Activated CD8-positive, alpha-beta T cell treated with anti-CD3 and anti-CD28 coated beads for 36 hours (primary cell): ENCODE measurements at regions not wholly inside any gene's neighbourhood (a gene's known extent, or its start where the extent isn't known, plus 50 kb on each side); places are given as distances from the start of the nearest gene placed in this dataset.

Experiments used
- ATAC-seq: fragments of 200-7000 bp; cut with Tn5 transposase; one replicate; pipeline ENCODE4 v1.10.0; 2021; ENCODE audit warnings: mild to moderate bottlenecking, moderate library complexity
- CTCF ChIA-PET: fragments of 350-600 bp; sonication (Branson Sonifier 250); formaldehyde crosslinking; loops from one replicate; lab custom pipeline; 2021; ENCODE audit warnings: antibody characterized with exemption; lab: Charles Lee
- POLR2A ChIA-PET: fragments of 350-600 bp; sonication (Branson Sonifier 250); formaldehyde crosslinking; loops from one replicate; lab custom pipeline; 2021; ENCODE audit warnings: antibody characterized with exemption; lab: Charles Lee
- DNase-seq: peaks from one replicate; pipeline ENCODE4 v3.0.0-alpha.2; 2020
- H3K27ac Mint-ChIP-seq: one replicate; pipeline ENCODE4 v1.8.0; 2021; ENCODE audit warnings: mild to moderate bottlenecking, mixed read lengths
- H3K27me3 Mint-ChIP-seq: one replicate; pipeline ENCODE4 v1.8.0; 2021; ENCODE audit warnings: mixed read lengths
- H3K36me3 Mint-ChIP-seq: one replicate; pipeline ENCODE4 v1.8.0; 2021; ENCODE audit warnings: low read depth, mixed read lengths
- H3K4me1 Mint-ChIP-seq: one replicate; pipeline ENCODE4 v1.8.0; 2021; ENCODE audit warnings: low read depth, mixed read lengths
- H3K4me3 Mint-ChIP-seq: one replicate; pipeline ENCODE4 v1.8.0; 2021; ENCODE audit warnings: mild to moderate bottlenecking, moderate library complexity, mixed read lengths
- H3K9me3 Mint-ChIP-seq: one replicate; pipeline ENCODE4 v1.8.0; 2021; ENCODE audit warnings: mixed read lengths
- intact Hi-C: fragments of 100-400 bp; cut with micrococcal nuclease; formaldehyde crosslinking; loops from one replicate; pipeline ENCODE4 v1.10.0; 2022
- TF ChIP-seq, protein P1 (sequence below): fragments of 200-600 bp; IDR thresholded peaks from one replicate; pipeline ENCODE4 v1.8.0; 2022; ENCODE audit warnings: antibody characterized with exemption, mild to moderate bottlenecking

- intact Hi-C loops: no loop called here
- Mint-ChIP-seq H3K9me3 (no peaks in the 10 kb centered on the region), H3K36me3 (no peaks in the 10 kb centered on the region), H3K27ac (no peak overlapping the region), H3K27me3 (no peaks in the 10 kb centered on the region), H3K4me1 (no peaks in the 10 kb centered on the region), H3K4me3 (no peak overlapping the region)
- no peak for ATAC-seq
- POLR2A ChIA-PET: no interaction called here
- CTCF ChIA-PET: no interaction called here
- TF ChIP-seq, protein P1, sequence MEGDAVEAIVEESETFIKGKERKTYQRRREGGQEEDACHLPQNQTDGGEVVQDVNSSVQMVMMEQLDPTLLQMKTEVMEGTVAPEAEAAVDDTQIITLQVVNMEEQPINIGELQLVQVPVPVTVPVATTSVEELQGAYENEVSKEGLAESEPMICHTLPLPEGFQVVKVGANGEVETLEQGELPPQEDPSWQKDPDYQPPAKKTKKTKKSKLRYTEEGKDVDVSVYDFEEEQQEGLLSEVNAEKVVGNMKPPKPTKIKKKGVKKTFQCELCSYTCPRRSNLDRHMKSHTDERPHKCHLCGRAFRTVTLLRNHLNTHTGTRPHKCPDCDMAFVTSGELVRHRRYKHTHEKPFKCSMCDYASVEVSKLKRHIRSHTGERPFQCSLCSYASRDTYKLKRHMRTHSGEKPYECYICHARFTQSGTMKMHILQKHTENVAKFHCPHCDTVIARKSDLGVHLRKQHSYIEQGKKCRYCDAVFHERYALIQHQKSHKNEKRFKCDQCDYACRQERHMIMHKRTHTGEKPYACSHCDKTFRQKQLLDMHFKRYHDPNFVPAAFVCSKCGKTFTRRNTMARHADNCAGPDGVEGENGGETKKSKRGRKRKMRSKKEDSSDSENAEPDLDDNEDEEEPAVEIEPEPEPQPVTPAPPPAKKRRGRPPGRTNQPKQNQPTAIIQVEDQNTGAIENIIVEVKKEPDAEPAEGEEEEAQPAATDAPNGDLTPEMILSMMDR: no peak
- DNase-seq: no peak
Measured at GRCh38 chr9:78997296-78997695, 574.5 kb upstream of the TLE4 start.

DNA sequence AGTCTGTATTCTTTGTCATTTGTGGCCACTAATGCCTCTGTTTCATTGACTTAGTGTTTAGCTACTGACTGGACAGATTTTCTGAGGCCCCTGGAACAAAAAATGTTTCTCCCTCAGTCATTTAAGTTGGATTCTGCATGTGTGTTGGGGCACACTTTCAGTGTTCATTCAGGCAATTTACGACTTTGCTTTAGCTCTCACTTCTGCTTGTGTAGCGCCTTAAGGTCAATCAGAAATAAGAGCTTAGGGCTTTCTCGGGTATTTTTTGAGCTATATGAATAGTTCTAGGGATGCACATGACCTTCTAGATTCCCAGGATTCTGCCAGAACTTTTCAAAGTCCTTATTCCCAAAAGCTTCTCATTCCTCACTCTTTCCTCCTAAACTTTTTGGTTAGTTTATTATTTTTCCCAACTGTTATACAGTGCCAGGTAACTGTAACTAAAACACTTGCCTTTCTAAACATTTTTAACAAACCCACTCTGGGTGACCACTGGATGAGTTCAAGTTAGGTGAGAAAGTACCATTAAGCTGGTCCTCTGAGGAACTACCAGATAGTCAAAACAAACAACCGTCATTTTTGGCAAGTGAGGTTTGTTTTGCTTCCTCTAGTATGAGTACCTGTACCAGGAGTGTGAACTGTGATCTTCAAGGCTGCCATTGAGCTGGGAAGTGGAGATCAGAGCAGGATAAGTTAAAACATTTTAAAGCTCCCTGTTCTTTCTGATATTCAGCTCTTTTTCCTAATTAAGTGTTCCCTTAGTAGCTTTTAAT lies 571.3 kb upstream of the TLE4 start:
- H3K36me3 Mint-ChIP-seq: no peaks in the 10 kb centered on the region
- ATAC-seq (no peak), DNase-seq (no peak)
- ChIA-PET CTCF (no interaction called here), POLR2A (no interaction called here)
- intact Hi-C loops: no loop called here
- no peaks in the 10 kb centered on the region for H3K4me1 Mint-ChIP-seq
- H3K27me3 Mint-ChIP-seq: no peaks in the 10 kb centered on the region
- TF ChIP-seq, protein P1: no peak
- no peaks in the 10 kb centered on the region for H3K9me3 Mint-ChIP-seq
- H3K27ac Mint-ChIP-seq: no peak overlapping the region
- H3K4me3 Mint-ChIP-seq: no peak overlapping the region

DNA sequence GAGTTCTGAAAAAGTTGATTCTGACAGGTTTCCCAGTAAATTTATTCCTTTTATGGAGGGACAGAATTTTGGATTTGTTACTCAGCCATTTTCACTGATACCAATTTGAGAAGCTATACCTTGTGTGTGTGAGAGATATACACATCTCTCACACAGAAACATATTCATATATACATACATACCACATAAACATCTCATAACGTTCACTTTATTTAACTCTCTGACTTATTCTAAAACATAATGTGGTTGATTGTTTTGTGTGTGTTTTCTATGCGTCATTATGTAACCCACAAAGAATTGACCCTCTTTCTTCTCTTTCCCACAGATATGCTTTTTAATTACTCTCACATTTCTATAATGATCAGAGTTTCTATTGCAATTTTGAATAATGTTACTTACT lies 570.8 kb upstream of the TLE4 start:
- ATAC-seq (no peak), DNase-seq (no peak)
- H3K4me3 Mint-ChIP-seq: no peak overlapping the region
- H3K27me3 Mint-ChIP-seq: no peaks in the 10 kb centered on the region
- TF ChIP-seq, protein P1: no peak
- CTCF ChIA-PET: no interaction called here
- intact Hi-C loops: no loop called here
- H3K9me3 Mint-ChIP-seq: no peaks in the 10 kb centered on the region
- H3K36me3 Mint-ChIP-seq: no peaks in the 10 kb centered on the region
- no peaks in the 10 kb centered on the region for H3K4me1 Mint-ChIP-seq
- POLR2A ChIA-PET: no interaction called here
- H3K27ac Mint-ChIP-seq: no peak overlapping the region

- no peak overlapping the region for H3K27ac Mint-ChIP-seq
- no peaks in the 10 kb centered on the region for H3K36me3 Mint-ChIP-seq
- ChIA-PET CTCF (no interaction called here), POLR2A (no interaction called here)
- no peaks in the 10 kb centered on the region for H3K4me1 Mint-ChIP-seq
- no peaks in the 10 kb centered on the region for H3K27me3 Mint-ChIP-seq
- TF ChIP-seq, protein P1: no peak
- intact Hi-C loops: no loop called here
- DNase-seq: no peak
- no peak overlapping the region for H3K4me3 Mint-ChIP-seq
- H3K9me3 Mint-ChIP-seq: no peaks in the 10 kb centered on the region
- ATAC-seq: no peak
Measured at GRCh38 chr9:79003514-79003913, 568.3 kb upstream of the TLE4 start.

GRCh38 chr9:79004032-79004431 lies 567.7 kb upstream of the TLE4 start:
- Mint-ChIP-seq H3K4me3 (no peak overlapping the region), H3K36me3 (no peaks in the 10 kb centered on the region), H3K27ac (no peak overlapping the region), H3K27me3 (no peaks in the 10 kb centered on the region), H3K9me3 (no peaks in the 10 kb centered on the region), H3K4me1 (no peaks in the 10 kb centered on the region)
- POLR2A ChIA-PET: no interaction called here
- CTCF ChIA-PET: no interaction called here
- DNase-seq (no peak), ATAC-seq (no peak)
- intact Hi-C loops: no loop called here
- TF ChIP-seq, protein P1: no peak
